Suprapubic skin (tissue), 4 donors: ENCODE measurements at regions not wholly inside any gene's neighbourhood (a gene's known extent, or its start where the extent isn't known, plus 50 kb on each side); places are given as distances from the start of the nearest gene placed in this dataset.

Source experiments
- DNase-seq, 2 donors: peaks; one replicate each; pipeline ENCODE4 v3.0.0-alpha.2; 2019; ENCODE audit warnings: low spot score in 2 of 2
- H3K27ac ChIP-seq: fragments of 200-600 bp; sonication (generic); one replicate; pipeline ENCODE4 v1.5.1; 2019
- H3K27me3 ChIP-seq: fragments of 200-600 bp; sonication (generic); one replicate; pipeline ENCODE4 v1.5.1; 2019
- H3K36me3 ChIP-seq: fragments of 200-600 bp; sonication (generic); one replicate; pipeline ENCODE4 v1.5.1; 2019
- H3K4me1 ChIP-seq: fragments of 200-600 bp; sonication (generic); one replicate; pipeline ENCODE4 v1.5.1; 2019
- H3K4me3 ChIP-seq: fragments of 200-600 bp; sonication (generic); one replicate; pipeline ENCODE4 v1.5.1; 2019; ENCODE audit warnings: mild to moderate bottlenecking
- H3K9me3 ChIP-seq: fragments of 200-600 bp; sonication (generic); one replicate; pipeline ENCODE4 v1.5.1; 2019
- EP300 ChIP-seq: sonication (generic); formaldehyde crosslinking; IDR thresholded peaks from one replicate; pipeline ENCODE4 v1.6.1; 2017; ENCODE audit warnings: antibody characterized with exemption
- POLR2A ChIP-seq, 2 donors: fragments of 450-650 bp; IDR thresholded peaks; one replicate each; pipeline ENCODE4 v1.6.1; 2017; ENCODE audit warnings: antibody characterized with exemption in 2 of 2, mild to moderate bottlenecking in 2 of 2, moderate library complexity in 2 of 2
- POLR2AphosphoS5 ChIP-seq, 3 donors: sonication (generic); formaldehyde crosslinking; IDR thresholded peaks; one replicate each; pipeline ENCODE4 v1.6.1; 2017; ENCODE audit warnings: antibody characterized with exemption in 3 of 3
- WGBS: methylation state at CpG from one replicate; pipeline ENCODE4 v1.1.5; 2018; 5-methylcytosine and 5-hydroxymethylcytosine counted together
- TF ChIP-seq, protein P1 (sequence below), 2 donors: fragments of 200-600 bp in 1 of 2; fragments of 450-650 bp in 1 of 2; sonication (generic) in 1 of 2; IDR thresholded peaks; one replicate each; pipeline ENCODE4 v1.5.1; 2016 to 2019; ENCODE audit warnings: antibody characterized with exemption in 2 of 2, mild to moderate bottlenecking in 1 of 2, moderate library complexity in 1 of 2

DNA sequence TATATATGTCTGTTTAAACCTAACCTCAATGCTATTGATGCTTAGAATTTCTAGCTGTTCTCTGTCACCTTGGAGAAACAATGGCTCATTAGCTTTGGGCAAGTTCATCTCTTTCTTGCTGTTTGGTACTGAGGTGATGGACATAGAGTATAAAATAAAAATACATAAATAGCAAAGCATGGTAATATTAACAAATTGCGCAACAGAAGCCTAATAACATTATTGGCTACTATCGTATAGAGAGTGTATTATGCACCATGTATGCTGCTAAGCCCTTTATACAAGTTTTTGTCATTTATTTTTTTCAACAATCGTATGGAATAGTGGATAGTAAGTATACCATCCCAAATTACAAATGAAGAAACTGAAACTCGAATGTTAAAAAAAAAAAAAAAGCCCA lies 100.1 kb downstream of the ICOS start:
- no peaks in the 10 kb centered on the region for H3K27me3 ChIP-seq
- no peaks in the 10 kb centered on the region for H3K36me3 ChIP-seq
- H3K4me3 ChIP-seq = no peak overlapping the region
- H3K4me1 ChIP-seq = no peaks in the 10 kb centered on the region
- TF ChIP-seq POLR2AphosphoS5 (IDR thresholded peaks at IDR 0.05) (no peak), EP300 (no peak), POLR2A (IDR thresholded peaks at IDR 0.05) (no peak)
- TF ChIP-seq, protein P1, sequence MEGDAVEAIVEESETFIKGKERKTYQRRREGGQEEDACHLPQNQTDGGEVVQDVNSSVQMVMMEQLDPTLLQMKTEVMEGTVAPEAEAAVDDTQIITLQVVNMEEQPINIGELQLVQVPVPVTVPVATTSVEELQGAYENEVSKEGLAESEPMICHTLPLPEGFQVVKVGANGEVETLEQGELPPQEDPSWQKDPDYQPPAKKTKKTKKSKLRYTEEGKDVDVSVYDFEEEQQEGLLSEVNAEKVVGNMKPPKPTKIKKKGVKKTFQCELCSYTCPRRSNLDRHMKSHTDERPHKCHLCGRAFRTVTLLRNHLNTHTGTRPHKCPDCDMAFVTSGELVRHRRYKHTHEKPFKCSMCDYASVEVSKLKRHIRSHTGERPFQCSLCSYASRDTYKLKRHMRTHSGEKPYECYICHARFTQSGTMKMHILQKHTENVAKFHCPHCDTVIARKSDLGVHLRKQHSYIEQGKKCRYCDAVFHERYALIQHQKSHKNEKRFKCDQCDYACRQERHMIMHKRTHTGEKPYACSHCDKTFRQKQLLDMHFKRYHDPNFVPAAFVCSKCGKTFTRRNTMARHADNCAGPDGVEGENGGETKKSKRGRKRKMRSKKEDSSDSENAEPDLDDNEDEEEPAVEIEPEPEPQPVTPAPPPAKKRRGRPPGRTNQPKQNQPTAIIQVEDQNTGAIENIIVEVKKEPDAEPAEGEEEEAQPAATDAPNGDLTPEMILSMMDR (IDR thresholded peaks at IDR 0.05) = no peak
- H3K27ac ChIP-seq = no peak overlapping the region
- DNase-seq = no peak
- H3K9me3 ChIP-seq = no peaks in the 10 kb centered on the region
- 90% methylated on average over 4 of the region's 4 CpGs for WGBS

DNA sequence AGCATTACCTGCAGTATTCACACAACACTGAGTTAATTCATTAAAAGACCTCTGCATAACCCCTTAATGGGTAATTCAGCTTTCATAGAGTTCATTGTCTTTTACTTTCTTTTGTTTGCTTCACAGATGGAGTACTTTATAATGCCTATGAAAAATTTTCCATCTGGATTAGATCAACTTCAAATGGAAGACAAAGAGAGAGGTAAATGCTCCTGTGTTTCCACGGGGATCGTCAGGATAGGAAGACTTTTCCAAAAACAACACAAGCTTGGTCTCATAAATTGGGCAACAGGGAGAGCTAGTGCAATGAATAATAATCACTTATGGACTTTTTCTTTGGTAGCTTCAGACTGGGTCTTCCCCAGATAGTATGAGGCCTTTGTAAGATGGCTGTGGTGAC lies 100.7 kb downstream of the ICOS start:
- Histone ChIP-seq H3K4me1 (no peaks in the 10 kb centered on the region), H3K36me3 (no peaks in the 10 kb centered on the region), H3K9me3 (no peaks in the 10 kb centered on the region), H3K27me3 (no peaks in the 10 kb centered on the region), H3K4me3 (no peak overlapping the region), H3K27ac (no peak overlapping the region)
- TF ChIP-seq EP300 = no peak
- TF ChIP-seq, protein P1 (IDR thresholded peaks at IDR 0.05) = no peak
- TF ChIP-seq POLR2A (IDR thresholded peaks at IDR 0.05) = no peak
- no peak for TF ChIP-seq POLR2AphosphoS5 (IDR thresholded peaks at IDR 0.05)
- DNase-seq = no peak
- 71% methylated on average over 2 of the region's 2 CpGs for WGBS

DNA sequence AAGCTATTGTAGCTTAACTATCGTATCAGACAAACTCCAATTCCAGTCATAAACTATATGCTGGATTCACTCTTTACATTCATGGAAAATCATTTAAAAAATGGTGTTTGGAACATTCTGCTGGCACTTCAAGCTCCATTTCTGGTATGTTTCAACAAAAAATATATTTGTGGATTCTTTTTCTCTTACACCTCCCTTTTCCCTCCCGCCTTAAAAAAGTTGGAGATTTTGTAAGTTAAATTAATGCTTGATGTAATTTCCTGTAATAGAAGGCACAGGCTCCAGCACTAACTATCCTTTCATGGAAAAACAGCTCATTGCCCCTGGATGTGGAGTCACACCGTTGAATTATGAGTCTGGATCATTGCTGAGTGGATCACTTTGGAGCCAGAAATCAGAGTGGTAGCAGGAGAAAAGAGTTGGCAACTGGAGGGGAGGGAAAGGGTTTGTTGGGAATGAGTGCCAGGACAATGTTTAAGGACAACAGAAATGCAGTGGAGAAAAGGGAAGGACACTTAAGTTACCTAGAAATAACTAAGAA lies 102.8 kb downstream of the ICOS start:
- H3K27me3 ChIP-seq = no peaks in the 10 kb centered on the region
- H3K27ac ChIP-seq = no peak overlapping the region
- no peaks in the 10 kb centered on the region for H3K36me3 ChIP-seq
- DNase-seq = no peak
- WGBS = 62% methylated on average over 3 of the region's 3 CpGs
- TF ChIP-seq POLR2AphosphoS5 (IDR thresholded peaks at IDR 0.05) (no peak), POLR2A (IDR thresholded peaks at IDR 0.05) (no peak), EP300 (no peak)
- TF ChIP-seq, protein P1 (IDR thresholded peaks at IDR 0.05) = no peak
- no peaks in the 10 kb centered on the region for H3K4me1 ChIP-seq
- no peaks in the 10 kb centered on the region for H3K9me3 ChIP-seq
- no peak overlapping the region for H3K4me3 ChIP-seq

DNA sequence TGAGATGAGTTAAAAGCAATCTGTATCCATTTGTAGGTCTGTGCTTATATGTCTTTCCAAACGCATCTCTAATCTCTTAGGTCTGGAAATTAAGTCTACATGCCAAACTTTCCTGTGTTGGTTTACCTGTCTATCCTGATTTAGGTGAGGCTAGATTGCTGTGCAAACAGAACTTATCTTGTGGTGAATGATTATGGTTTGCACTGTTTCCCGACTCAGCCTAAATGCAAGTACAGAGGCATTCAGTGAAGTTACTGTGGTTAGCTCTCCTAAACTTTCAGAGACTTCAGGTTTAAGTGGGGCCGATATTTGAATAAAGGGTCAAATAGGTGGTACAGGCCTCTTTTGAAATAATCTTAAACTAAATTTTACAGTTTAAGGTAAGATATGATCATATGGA lies 103.5 kb downstream of the ICOS start:
- no peak for TF ChIP-seq POLR2AphosphoS5 (IDR thresholded peaks at IDR 0.05)
- no peak for TF ChIP-seq EP300
- TF ChIP-seq POLR2A (IDR thresholded peaks at IDR 0.05) = no peak
- TF ChIP-seq, protein P1 (IDR thresholded peaks at IDR 0.05) = no peak
- H3K4me1 ChIP-seq = no peaks in the 10 kb centered on the region
- no peak overlapping the region for H3K27ac ChIP-seq
- DNase-seq = no peak
- H3K36me3 ChIP-seq = no peaks in the 10 kb centered on the region
- no peaks in the 10 kb centered on the region for H3K27me3 ChIP-seq
- H3K4me3 ChIP-seq = no peak overlapping the region
- WGBS = 85% methylated on average over 3 of the region's 3 CpGs
- no peaks in the 10 kb centered on the region for H3K9me3 ChIP-seq

DNA sequence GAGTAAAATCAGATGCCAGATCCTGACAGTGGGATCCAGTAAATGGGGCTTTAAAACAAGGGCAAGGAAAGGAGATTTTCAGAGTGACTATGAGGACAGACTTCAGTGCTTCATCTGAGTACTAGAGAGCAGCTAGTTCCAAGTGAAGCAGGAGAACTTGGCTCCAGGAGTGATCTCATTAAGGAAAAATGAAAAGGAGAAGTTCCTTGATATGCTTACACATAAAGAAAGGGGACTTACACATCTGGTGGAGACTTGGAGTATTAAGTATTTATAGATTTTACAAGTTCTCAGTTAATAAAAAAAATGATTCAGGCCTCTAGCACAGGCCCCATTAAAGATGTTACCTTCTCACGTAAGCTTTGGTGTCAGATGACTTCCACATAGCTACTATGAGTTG lies 105.8 kb downstream of the ICOS start:
- H3K4me3 ChIP-seq = no peak overlapping the region
- WGBS = 90% methylated on average over 1 of the region's 1 CpG
- TF ChIP-seq POLR2AphosphoS5 (IDR thresholded peaks at IDR 0.05) = no peak
- TF ChIP-seq POLR2A (IDR thresholded peaks at IDR 0.05) = no peak
- no peak for TF ChIP-seq EP300
- TF ChIP-seq, protein P1 (IDR thresholded peaks at IDR 0.05) = no peak
- no peaks in the 10 kb centered on the region for H3K4me1 ChIP-seq
- no peaks in the 10 kb centered on the region for H3K9me3 ChIP-seq
- H3K36me3 ChIP-seq = no peaks in the 10 kb centered on the region
- DNase-seq = no peak
- H3K27ac ChIP-seq = no peak overlapping the region
- H3K27me3 ChIP-seq = no peaks in the 10 kb centered on the region
